ENCODE measurements at regions not wholly inside any gene's neighbourhood (a gene's known extent, or its start where the extent isn't known, plus 50 kb on each side); places are given as distances from the start of the nearest gene placed in this dataset.

- in situ Hi-C loops (cut with HindIII; ENCODE audit: low sequenced_read_pairs): no loop called here
Measured at GRCh38 chr12:118746960-118747359, 234.4 kb upstream of the SRRM4 start.

GRCh38 chr12:118747771-118748170, 233.6 kb upstream of the SRRM4 start:
- TF ChIP-seq CTCF (IDR thresholded peaks at IDR 0.05; ENCODE audit: low read depth, low read length): no peak
- no peak for DNase-seq (ENCODE audit: low read depth, low spot score)
- no peak overlapping the region for H3K4me3 ChIP-seq (ENCODE audit: low read depth, low read length)
- in situ Hi-C loops (cut with HindIII; ENCODE audit: low sequenced_read_pairs): no loop called here

More at GRCh38 chr12:118746960-118747359, 234.4 kb upstream of the SRRM4 start:
- H3K4me3 ChIP-seq (ENCODE audit: low read depth, low read length): no peak overlapping the region
- TF ChIP-seq CTCF (IDR thresholded peaks at IDR 0.05; ENCODE audit: low read depth, low read length): no peak
- DNase-seq (ENCODE audit: low read depth, low spot score): no peak

GRCh38 chr12:118748478-118749380, 232.6 kb upstream of the SRRM4 start:
- DNase-seq (ENCODE audit: low read depth, low spot score): no peak
- no peak overlapping the region for H3K4me3 ChIP-seq (ENCODE audit: low read depth, low read length)
- in situ Hi-C loops (cut with HindIII; ENCODE audit: low sequenced_read_pairs): no loop called here
- no peak for TF ChIP-seq CTCF (IDR thresholded peaks at IDR 0.05; ENCODE audit: low read depth, low read length)

DNA sequence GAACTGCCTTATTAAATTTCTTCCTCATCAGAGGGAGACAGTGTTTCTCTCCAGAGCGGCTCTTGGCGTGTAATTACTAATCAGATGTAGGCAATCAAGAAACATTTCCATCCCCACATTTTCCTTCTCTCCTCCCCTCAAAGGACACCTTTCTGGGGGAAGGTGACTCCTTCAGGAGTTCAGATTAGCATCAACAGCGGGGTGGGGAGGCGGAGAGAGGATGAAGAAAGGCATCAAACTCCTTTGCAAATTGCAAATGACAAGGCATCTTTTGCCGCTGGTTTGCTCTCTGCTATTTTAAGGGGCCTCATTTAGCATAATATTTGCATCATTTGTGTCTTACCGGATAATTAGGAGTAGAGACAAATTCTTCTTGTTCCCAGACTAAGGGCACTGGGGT, 231.7 kb upstream of the SRRM4 start:
- no peak for DNase-seq (ENCODE audit: low read depth, low spot score)
- no peak overlapping the region for H3K4me3 ChIP-seq (ENCODE audit: low read depth, low read length)
- no peak for TF ChIP-seq CTCF (IDR thresholded peaks at IDR 0.05; ENCODE audit: low read depth, low read length)
- in situ Hi-C loops (cut with HindIII; ENCODE audit: low sequenced_read_pairs): no loop called here

- H3K4me3 ChIP-seq (ENCODE audit: low read depth, low read length): no peak overlapping the region
- no peak for DNase-seq (ENCODE audit: low read depth, low spot score)
- in situ Hi-C loops (cut with HindIII; ENCODE audit: low sequenced_read_pairs): no loop called here
- TF ChIP-seq CTCF (IDR thresholded peaks at IDR 0.05; ENCODE audit: low read depth, low read length): no peak
Measured at GRCh38 chr12:118750666-118751065, 230.7 kb upstream of the SRRM4 start.

DNA sequence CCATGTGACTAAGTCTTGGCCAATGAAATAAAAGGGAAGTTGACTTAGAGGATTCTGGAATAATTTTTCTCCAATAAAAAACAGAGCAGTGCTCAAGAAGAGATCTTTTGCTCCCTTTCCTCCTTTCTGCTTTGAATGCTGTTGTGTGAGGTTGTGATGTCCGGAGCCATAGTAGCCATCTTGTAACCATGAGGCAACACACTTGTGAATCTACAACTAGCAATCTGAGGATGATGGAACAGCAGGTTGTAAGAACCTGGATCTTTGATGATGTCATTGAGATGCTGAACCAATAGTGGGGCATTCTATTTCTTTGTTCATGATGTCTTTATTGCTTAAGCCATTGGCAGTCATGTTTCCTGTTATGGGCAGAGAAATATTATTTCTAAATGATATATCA, 230.0 kb upstream of the SRRM4 start:
- TF ChIP-seq CTCF (IDR thresholded peaks at IDR 0.05; ENCODE audit: low read depth, low read length): no peak
- in situ Hi-C loops (cut with HindIII; ENCODE audit: low sequenced_read_pairs): no loop called here
- no peak for DNase-seq (ENCODE audit: low read depth, low spot score)
- no peak overlapping the region for H3K4me3 ChIP-seq (ENCODE audit: low read depth, low read length)

All from astrocyte of the spinal cord (primary cell).